NCI-H1436 (cell line): ENCODE measurements at regions not wholly inside any gene's neighbourhood (a gene's known extent, or its start where the extent isn't known, plus 50 kb on each side); places are given as distances from the start of the nearest gene placed in this dataset.

Source experiments
- DNase-seq: peaks from one replicate; lab custom pipeline; 2025; lab: John Stamatoyannopoulos, UW

GRCh38 chr2:142236181-142236580 lies 105.4 kb upstream of the LRP1B start:
- DNase-seq = no peak

- DNase-seq = no peak
These were observed 103.9 kb upstream of the LRP1B start for GRCh38 chr2:142234741-142235140.

- DNase-seq = no peak
These were observed 92.5 kb upstream of the LRP1B start for GRCh38 chr2:142223309-142223708.

- DNase-seq = no peak
These were observed 91.9 kb upstream of the LRP1B start for GRCh38 chr2:142222715-142223114.

GRCh38 chr2:142220901-142221300 lies 90.1 kb upstream of the LRP1B start:
- DNase-seq = no peak

GRCh38 chr2:142220239-142220638 lies 89.4 kb upstream of the LRP1B start:
- no peak for DNase-seq

- no peak for DNase-seq
These were observed 87.7 kb upstream of the LRP1B start for GRCh38 chr2:142218471-142218870.

- DNase-seq = no peak
These were observed 87.0 kb upstream of the LRP1B start for GRCh38 chr2:142217804-142218203.

- DNase-seq = no peak
These were observed 69.2 kb upstream of the LRP1B start for GRCh38 chr2:142200062-142200461.

GRCh38 chr2:142199073-142199472 lies 68.3 kb upstream of the LRP1B start:
- no peak for DNase-seq

GRCh38 chr2:142190805-142191204 lies 60.0 kb upstream of the LRP1B start:
- no peak for DNase-seq

- DNase-seq = no peak
These were observed 58.7 kb upstream of the LRP1B start for GRCh38 chr2:142189501-142189900.

- DNase-seq = no peak
These were observed 57.7 kb upstream of the LRP1B start for GRCh38 chr2:142188562-142188961.

- peak; percentile 30 for DNase-seq
These were observed 50.2 kb upstream of the LRP1B start for GRCh38 chr2:142180820-142181533.
